SK-N-SH (cell line): ENCODE measurements at regions not wholly inside any gene's neighbourhood (a gene's known extent, or its start where the extent isn't known, plus 50 kb on each side); places are given as distances from the start of the nearest gene placed in this dataset.
A peak's percentile ranks its signal among the peaks of the same experiment; 100 is the strongest.

Experiments
- YY1 ChIP-seq: IDR thresholded peaks from 2 replicates; pipeline ENCODE4 v1.4.0; 2012; ENCODE audit warnings: low read depth, mild to moderate bottlenecking
- TF ChIP-seq, protein P1 (sequence below): fragments of 200-600 bp; sonication (generic); IDR thresholded peaks from 2 replicates; pipeline ENCODE4 v1.6.1; 2017; ENCODE audit warnings: antibody characterized with exemption, mild to moderate bottlenecking, moderate library complexity

DNA sequence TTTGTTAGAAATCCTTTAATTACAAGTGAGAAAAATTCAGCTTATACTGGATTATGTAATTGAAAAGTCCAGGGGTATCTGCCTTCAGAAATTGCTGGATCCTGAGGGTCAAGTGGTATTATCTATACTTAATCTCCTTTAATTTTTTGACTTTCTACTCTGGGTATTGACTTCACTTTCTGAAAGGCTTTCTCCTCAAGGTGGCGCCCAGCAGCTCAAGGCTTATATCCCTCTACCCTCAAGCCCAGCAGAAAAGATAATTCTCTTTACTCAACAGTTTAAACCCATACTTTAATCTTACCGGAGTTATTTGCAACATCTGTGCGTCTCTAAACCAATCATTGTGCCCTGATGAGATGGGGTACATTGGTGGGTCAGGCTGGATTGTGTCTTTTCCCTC lies 129.5 kb downstream of the LARP7 start:
- TF ChIP-seq, protein P1, sequence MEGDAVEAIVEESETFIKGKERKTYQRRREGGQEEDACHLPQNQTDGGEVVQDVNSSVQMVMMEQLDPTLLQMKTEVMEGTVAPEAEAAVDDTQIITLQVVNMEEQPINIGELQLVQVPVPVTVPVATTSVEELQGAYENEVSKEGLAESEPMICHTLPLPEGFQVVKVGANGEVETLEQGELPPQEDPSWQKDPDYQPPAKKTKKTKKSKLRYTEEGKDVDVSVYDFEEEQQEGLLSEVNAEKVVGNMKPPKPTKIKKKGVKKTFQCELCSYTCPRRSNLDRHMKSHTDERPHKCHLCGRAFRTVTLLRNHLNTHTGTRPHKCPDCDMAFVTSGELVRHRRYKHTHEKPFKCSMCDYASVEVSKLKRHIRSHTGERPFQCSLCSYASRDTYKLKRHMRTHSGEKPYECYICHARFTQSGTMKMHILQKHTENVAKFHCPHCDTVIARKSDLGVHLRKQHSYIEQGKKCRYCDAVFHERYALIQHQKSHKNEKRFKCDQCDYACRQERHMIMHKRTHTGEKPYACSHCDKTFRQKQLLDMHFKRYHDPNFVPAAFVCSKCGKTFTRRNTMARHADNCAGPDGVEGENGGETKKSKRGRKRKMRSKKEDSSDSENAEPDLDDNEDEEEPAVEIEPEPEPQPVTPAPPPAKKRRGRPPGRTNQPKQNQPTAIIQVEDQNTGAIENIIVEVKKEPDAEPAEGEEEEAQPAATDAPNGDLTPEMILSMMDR, result peak; percentile 60
- no peak for TF ChIP-seq YY1
